T-helper 1 cell treated with Interleukin-12 subunit alpha and Interleukin-12 subunit beta and Interleukin-4 antibody, amounts not matched to agents 30 ng/mL and 1 ng/mL, for 36 hours (primary cell): ENCODE measurements at regions not wholly inside any gene's neighbourhood (a gene's known extent, or its start where the extent isn't known, plus 50 kb on each side); places are given as distances from the start of the nearest gene placed in this dataset.

ENCODE experiments used
- intact Hi-C: fragments of 100-400 bp; cut with micrococcal nuclease; formaldehyde crosslinking; loops from one replicate; pipeline ENCODE4 v1.15.1; 2024

GRCh38 chr2:117704818-117705217 is 109.7 kb upstream of the DDX18 start:
- intact Hi-C loops: no loop called here

GRCh38 chr2:117707874-117708273 is 106.6 kb upstream of the DDX18 start:
- intact Hi-C loops: no loop called here

- intact Hi-C loops: no loop called here
Observed at GRCh38 chr2:117712684-117713083, 101.8 kb upstream of the DDX18 start.

GRCh38 chr2:117714110-117714509 is 100.4 kb upstream of the DDX18 start:
- intact Hi-C loops: no loop called here

- intact Hi-C loops: no loop called here
Observed at GRCh38 chr2:117714745-117715417, 99.6 kb upstream of the DDX18 start.

- intact Hi-C loops: no loop called here
Observed at GRCh38 chr2:117716505-117716904, 98.0 kb upstream of the DDX18 start.

- intact Hi-C loops: no loop called here
Observed at GRCh38 chr2:117717072-117717471, 97.4 kb upstream of the DDX18 start.

- intact Hi-C loops: no loop called here
Observed at GRCh38 chr2:117718048-117718447, 96.4 kb upstream of the DDX18 start.

- intact Hi-C loops: no loop called here
Observed at GRCh38 chr2:117720765-117721164, 93.7 kb upstream of the DDX18 start.

- intact Hi-C loops: no loop called here
Observed at GRCh38 chr2:117723483-117723882, 91.0 kb upstream of the DDX18 start.

GRCh38 chr2:117723888-117724434 is 90.5 kb upstream of the DDX18 start:
- intact Hi-C loops: no loop called here

GRCh38 chr2:117726747-117727146 is 87.7 kb upstream of the DDX18 start:
- intact Hi-C loops: no loop called here

- intact Hi-C loops: no loop called here
Observed at GRCh38 chr2:117737846-117738245, 76.6 kb upstream of the DDX18 start.

GRCh38 chr2:117738991-117739839 is 75.3 kb upstream of the DDX18 start:
- intact Hi-C loops: no loop called here

GRCh38 chr2:117745537-117745936 is 69.0 kb upstream of the DDX18 start:
- intact Hi-C loops: no loop called here

GRCh38 chr2:117755768-117756167 is 58.7 kb upstream of the DDX18 start:
- intact Hi-C loops: no loop called here

- intact Hi-C loops: no loop called here
Observed at GRCh38 chr2:117760916-117761315, 53.6 kb upstream of the DDX18 start.

- intact Hi-C loops: loop anchor here (1.0 kb wide), 1 partner anchor 241 kb away; no protein-coding TSS in a partner anchor
Observed at GRCh38 chr2:117762454-117762853, 52.0 kb upstream of the DDX18 start.

GRCh38 chr2:117763804-117764203 is 50.7 kb upstream of the DDX18 start:
- intact Hi-C loops: no loop called here
